ENCODE measurements at regions not wholly inside any gene's neighbourhood (a gene's known extent, or its start where the extent isn't known, plus 50 kb on each side); places are given as distances from the start of the nearest gene placed in this dataset.
A peak's percentile ranks its signal among the peaks of the same experiment; 100 is the strongest.

- intact Hi-C loops (cut with DNase I) = no loop called here
- Histone ChIP-seq H3K36me3 (no peaks in the 10 kb centered on the region), H3K27ac (no peak overlapping the region), H3K4me1 (no peaks in the 10 kb centered on the region), H3K4me3 (peak overlapping the region in 1 of 3 donors; percentile 46), H3K27me3 (no peaks in the 10 kb centered on the region), H3K9me3 (no peaks in the 10 kb centered on the region)
- 56% methylated on average over 20 of the region's 22 CpGs for WGBS (ENCODE audit: insufficient coverage, low coverage, low lambda C conversion rate, missing lambda C conversion rate)
- DNase-seq (no peak), ATAC-seq (no peak)
- no peak for TF ChIP-seq POLR2A (IDR thresholded peaks at IDR 0.05)
- no peak for TF ChIP-seq CTCF (IDR thresholded peaks at IDR 0.05)
These were observed 156.5 kb upstream of the PITX1 start for GRCh38 chr5:135190416-135191083.

GRCh38 chr5:135189024-135189423 is 155.0 kb upstream of the PITX1 start:
- H3K9me3 ChIP-seq = no peaks in the 10 kb centered on the region
- no peaks in the 10 kb centered on the region for H3K4me1 ChIP-seq
- WGBS (ENCODE audit: insufficient coverage, low coverage, low lambda C conversion rate, missing lambda C conversion rate) = 73% methylated on average over 13 of the region's 13 CpGs
- TF ChIP-seq POLR2A (IDR thresholded peaks at IDR 0.05) (no peak), CTCF (IDR thresholded peaks at IDR 0.05) (no peak)
- H3K4me3 ChIP-seq = no peak overlapping the region
- H3K27ac ChIP-seq = no peak overlapping the region
- H3K27me3 ChIP-seq = no peaks in the 10 kb centered on the region
- no peak for DNase-seq
- H3K36me3 ChIP-seq = no peaks in the 10 kb centered on the region
- no peak for ATAC-seq
- intact Hi-C loops (cut with DNase I) = no loop called here

DNA sequence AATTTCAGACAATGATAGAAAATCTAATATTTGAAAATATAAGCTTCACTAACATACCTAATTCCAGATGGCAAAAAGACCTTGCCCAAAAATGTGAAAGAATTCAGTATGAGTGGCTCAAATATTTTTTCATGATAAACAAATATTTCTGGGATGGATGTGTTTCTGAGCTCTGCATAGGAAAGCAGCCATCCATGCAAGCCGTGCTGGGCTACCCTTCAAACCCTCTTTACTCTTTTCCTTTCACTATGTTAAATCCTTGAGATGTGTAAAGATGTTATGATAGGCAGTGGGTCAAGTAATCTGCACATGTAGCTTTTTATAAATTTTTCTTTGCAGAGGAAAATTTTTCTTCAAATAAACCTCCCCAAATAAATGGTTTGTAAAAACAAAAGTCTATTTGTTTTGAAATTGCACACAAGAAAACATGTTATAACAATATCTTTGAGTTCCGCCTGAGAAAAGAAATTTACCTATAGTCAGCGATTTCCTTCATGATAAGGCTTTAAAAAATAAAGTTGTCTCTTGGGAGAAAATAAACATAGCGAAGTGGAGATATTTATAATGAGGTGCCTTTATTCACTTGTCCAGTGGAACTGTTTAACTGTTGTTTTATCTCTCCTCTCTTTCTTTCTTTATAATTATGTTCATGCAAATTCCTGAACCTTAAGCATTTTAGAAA is 154.3 kb upstream of the PITX1 start:
- ATAC-seq (no peak), DNase-seq (no peak)
- H3K27me3 ChIP-seq = no peaks in the 10 kb centered on the region
- 73% methylated on average over 4 of the region's 4 CpGs for WGBS (ENCODE audit: insufficient coverage, low coverage, low lambda C conversion rate, missing lambda C conversion rate)
- H3K36me3 ChIP-seq = no peaks in the 10 kb centered on the region
- TF ChIP-seq POLR2A (IDR thresholded peaks at IDR 0.05) (no peak), CTCF (IDR thresholded peaks at IDR 0.05) (no peak)
- no peaks in the 10 kb centered on the region for H3K9me3 ChIP-seq
- intact Hi-C loops (cut with DNase I) = no loop called here
- H3K27ac ChIP-seq = no peak overlapping the region
- H3K4me1 ChIP-seq = no peaks in the 10 kb centered on the region
- H3K4me3 ChIP-seq = no peak overlapping the region

DNA sequence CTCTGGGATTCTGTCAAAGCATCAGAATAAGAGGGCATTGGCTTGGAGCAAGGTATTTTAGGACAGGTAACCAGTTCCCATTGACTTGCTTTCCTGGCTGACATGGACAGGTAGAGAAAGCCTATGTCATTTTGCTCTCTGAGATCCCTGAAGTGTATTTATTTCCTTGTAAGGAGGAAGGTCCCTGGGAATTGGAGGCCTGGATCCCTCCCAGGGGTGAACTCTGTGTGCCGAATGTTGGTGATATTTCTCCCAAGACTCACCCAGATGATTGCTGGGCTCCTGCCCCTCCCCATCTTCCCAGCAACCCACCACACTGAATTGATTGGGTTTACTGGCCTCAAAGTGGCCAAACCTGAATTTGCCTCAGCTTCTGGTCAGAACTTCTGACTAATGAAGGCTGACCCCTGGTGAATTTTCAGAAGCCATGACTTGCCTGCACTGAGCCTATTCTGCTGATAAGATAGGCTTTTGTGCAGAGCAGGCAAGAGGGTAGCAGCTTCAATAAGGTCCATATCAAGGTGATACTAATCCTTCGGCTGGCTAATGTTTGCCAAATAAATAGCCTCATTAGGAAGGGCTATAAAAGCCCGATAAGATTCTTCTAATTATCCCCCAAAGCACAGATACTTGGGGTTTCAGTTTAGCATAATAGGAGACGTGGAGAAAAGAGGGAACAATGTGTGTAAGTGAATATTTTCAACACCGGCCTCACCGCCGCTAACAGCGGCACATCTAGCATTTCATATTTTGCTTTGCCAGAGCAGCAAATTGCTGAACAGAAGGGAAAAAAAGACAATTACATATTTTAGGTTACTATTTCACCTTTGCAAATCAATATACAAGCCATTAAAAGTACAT is 152.9 kb upstream of the PITX1 start:
- DNase-seq = no peak
- 80% methylated on average over 8 of the region's 8 CpGs for WGBS (ENCODE audit: insufficient coverage, low coverage, low lambda C conversion rate, missing lambda C conversion rate)
- intact Hi-C loops (cut with DNase I) = no loop called here
- no peak for ATAC-seq
- Histone ChIP-seq H3K4me1 (no peaks in the 10 kb centered on the region), H3K27ac (no peak overlapping the region), H3K36me3 (no peaks in the 10 kb centered on the region), H3K4me3 (no peak overlapping the region), H3K27me3 (no peaks in the 10 kb centered on the region), H3K9me3 (no peaks in the 10 kb centered on the region)
- TF ChIP-seq POLR2A (IDR thresholded peaks at IDR 0.05) = no peak
- TF ChIP-seq CTCF (IDR thresholded peaks at IDR 0.05) = no peak

Measured in right lobe of liver (tissue), 6 donors.